ENCODE measurements at regions not wholly inside any gene's neighbourhood (a gene's known extent, or its start where the extent isn't known, plus 50 kb on each side); places are given as distances from the start of the nearest gene placed in this dataset.
"Not testable (repeated sequence)": the region's sequence is repeated elsewhere in the genome, so short reads cannot be mapped to it uniquely, and the experiment has no call there.

GRCh38 chr2:71935262-71935848, 212.3 kb downstream of the CYP26B1 start:
- DNase-seq, result no peak

- no peak for DNase-seq
Observed at GRCh38 chr2:71934595-71935261, 212.9 kb downstream of the CYP26B1 start.

GRCh38 chr2:71934320-71934593, 213.4 kb downstream of the CYP26B1 start:
- no peak for DNase-seq

GRCh38 chr2:71933467-71934319, 214.0 kb downstream of the CYP26B1 start:
- no peak for DNase-seq

GRCh38 chr2:71932780-71933466, 214.7 kb downstream of the CYP26B1 start:
- DNase-seq, result no peak

GRCh38 chr2:71932037-71932779, 215.5 kb downstream of the CYP26B1 start:
- DNase-seq, result no peak

- DNase-seq, result peak; percentile 70
Observed at GRCh38 chr2:71930049-71930681, 217.5 kb downstream of the CYP26B1 start.

- DNase-seq, result no peak
Observed at GRCh38 chr2:71929482-71929772, 218.2 kb downstream of the CYP26B1 start.

GRCh38 chr2:71928734-71929481, 218.8 kb downstream of the CYP26B1 start:
- DNase-seq, result no peak

GRCh38 chr2:71927757-71928715, 219.6 kb downstream of the CYP26B1 start:
- no peak for DNase-seq

- no peak for DNase-seq
Observed at GRCh38 chr2:71926876-71927756, 220.5 kb downstream of the CYP26B1 start.

- DNase-seq, result no peak
Observed at GRCh38 chr2:71926089-71926447, 221.6 kb downstream of the CYP26B1 start.

GRCh38 chr2:71925268-71926088, 222.2 kb downstream of the CYP26B1 start:
- DNase-seq, result no peak

GRCh38 chr2:71923887-71924533, 223.7 kb downstream of the CYP26B1 start:
- peak; percentile 52 for DNase-seq

- no peak for DNase-seq
Observed at GRCh38 chr2:71923143-71923525, 224.5 kb downstream of the CYP26B1 start.

GRCh38 chr2:71922499-71923142, 225.0 kb downstream of the CYP26B1 start:
- DNase-seq, result no peak

- no peak for DNase-seq
Observed at GRCh38 chr2:71922091-71922490, 225.6 kb downstream of the CYP26B1 start.

GRCh38 chr2:71920819-71921218, 226.8 kb downstream of the CYP26B1 start:
- not testable (repeated sequence) for DNase-seq
